Neuronal stem cell (in vitro differentiated cells): ENCODE measurements at regions not wholly inside any gene's neighbourhood (a gene's known extent, or its start where the extent isn't known, plus 50 kb on each side); places are given as distances from the start of the nearest gene placed in this dataset.
A peak's percentile ranks its signal among the peaks of the same experiment; 100 is the strongest.

Source experiments
- DNase-seq: peaks from one replicate; pipeline ENCODE4 v3.0.0-alpha.2; 2013; ENCODE audit warnings: low spot score
- H2AFZ ChIP-seq: one replicate; pipeline ENCODE4 v1.6.1; 2013; ENCODE audit warnings: mild to moderate bottlenecking, low read length, inconsistent platforms
- H2AK5ac ChIP-seq: 2 replicates; pipeline ENCODE4 v1.6.1; 2013; ENCODE audit warnings: low read depth, mild to moderate bottlenecking, inconsistent platforms, low read length, moderate library complexity, mixed read lengths
- H2BK120ac ChIP-seq: 2 replicates; pipeline ENCODE4 v1.6.1; 2013; ENCODE audit warnings: low read depth, mild to moderate bottlenecking, inconsistent platforms, low read length, moderate library complexity, mixed read lengths
- H2BK12ac ChIP-seq: one replicate; pipeline ENCODE4 v1.6.1; 2013; ENCODE audit warnings: low read length, inconsistent platforms
- H2BK15ac ChIP-seq: 2 replicates; pipeline ENCODE4 v1.6.1; 2013; ENCODE audit warnings: mild to moderate bottlenecking, low read length, inconsistent platforms, mixed read lengths
- H2BK5ac ChIP-seq: one replicate; pipeline ENCODE4 v1.6.1; 2013; ENCODE audit warnings: inconsistent platforms, mild to moderate bottlenecking, low read length, moderate library complexity
- H3K14ac ChIP-seq: one replicate; pipeline ENCODE4 v1.6.1; 2013; ENCODE audit warnings: low read length, inconsistent platforms
- H3K18ac ChIP-seq: 2 replicates; pipeline ENCODE4 v1.6.1; 2013; ENCODE audit warnings: low read length, inconsistent platforms
- H3K23ac ChIP-seq: 2 replicates; pipeline ENCODE4 v1.6.1; 2013; ENCODE audit warnings: low read depth, mild to moderate bottlenecking, mixed read lengths, low read length, inconsistent platforms; ENCODE audit not compliant: poor library complexity
- H3K27ac ChIP-seq: replicated peaks from 3 replicates; pipeline ENCODE4 v1.5.1; 2013; ENCODE audit warnings: low read length, inconsistent platforms
- H3K27me3 ChIP-seq, 3 experiments: 2 replicates each; pipeline ENCODE4 v1.6.1; 2013; ENCODE audit warnings: low read length in 3 of 3, mild to moderate bottlenecking in 2 of 3, inconsistent platforms in 1 of 3, low read depth in 1 of 3, mixed read lengths in 1 of 3, moderate library complexity in 1 of 3; ENCODE audit not compliant: control insufficient read depth in 3 of 3, insufficient read depth in 3 of 3
- H3K36me3 ChIP-seq, 2 donors: replicated peaks in 1 of 2; 2 replicates each; pipeline ENCODE4 v1.6.1; 2013; ENCODE audit warnings: low read length in 2 of 2; ENCODE audit not compliant: control insufficient read depth in 2 of 2, insufficient read depth in 2 of 2
- H3K4ac ChIP-seq: 2 replicates; pipeline ENCODE4 v1.6.1; 2013; ENCODE audit warnings: inconsistent platforms, mild to moderate bottlenecking, low read length, moderate library complexity
- H3K4me1 ChIP-seq, 2 donors: 1 replicate in 1 of 2; 2 replicates in 1 of 2; pipeline ENCODE4 v1.6.1; 2013; ENCODE audit warnings: low read length in 2 of 2, low read depth in 1 of 2; ENCODE audit not compliant: control insufficient read depth in 2 of 2, insufficient read depth in 1 of 2
- H3K4me2 ChIP-seq: one replicate; pipeline ENCODE4 v1.6.1; 2013; ENCODE audit warnings: mild to moderate bottlenecking, low read length, inconsistent platforms; ENCODE audit not compliant: insufficient read depth, poor library complexity, severe bottlenecking
- H3K4me3 ChIP-seq, 2 donors: 2 replicates each; pipeline ENCODE4 v1.5.1; 2013; ENCODE audit warnings: low read length in 2 of 2, mild to moderate bottlenecking in 2 of 2, inconsistent platforms in 1 of 2, moderate library complexity in 1 of 2
- H3K79me1 ChIP-seq: one replicate; pipeline ENCODE4 v1.6.1; 2013; ENCODE audit warnings: low read depth, mild to moderate bottlenecking, inconsistent platforms, low read length, moderate library complexity
- H3K9ac ChIP-seq: one replicate; pipeline ENCODE4 v1.6.1; 2013; ENCODE audit warnings: mild to moderate bottlenecking, low read depth, low read length, inconsistent platforms; ENCODE audit not compliant: poor library complexity
- H3K9me3 ChIP-seq, 2 donors: replicated peaks in 1 of 2; 2 replicates each; pipeline versions ENCODE3 to v1.6.1; 2013; ENCODE audit warnings: low read length in 2 of 2, mild to moderate bottlenecking in 2 of 2, inconsistent platforms in 1 of 2, low read depth in 1 of 2, mixed read lengths in 1 of 2, moderate library complexity in 1 of 2; ENCODE audit not compliant: control insufficient read depth in 2 of 2, insufficient read depth in 1 of 2
- H4K8ac ChIP-seq: one replicate; pipeline ENCODE4 v1.6.1; 2013; ENCODE audit warnings: low read depth, mild to moderate bottlenecking, inconsistent platforms, low read length, moderate library complexity
- H4K91ac ChIP-seq: one replicate; pipeline ENCODE4 v1.6.1; 2013; ENCODE audit warnings: low read length, low read depth, mild to moderate bottlenecking, inconsistent platforms; ENCODE audit not compliant: poor library complexity
- WGBS, 2 donors: extraction: QIAGEN DNeasy Blood & Tissue Kit; methylation state at CpG; one replicate each; pipeline ENCODE4 v1.1.7; 2013; ENCODE audit warnings: missing lambda C conversion rate in 2 of 2, mixed read lengths in 1 of 2; ENCODE audit not compliant: insufficient read length in 2 of 2, insufficient replicate concordance in 1 of 2; ENCODE audit errors: extremely low coverage in 2 of 2; 5-methylcytosine and 5-hydroxymethylcytosine counted together

DNA sequence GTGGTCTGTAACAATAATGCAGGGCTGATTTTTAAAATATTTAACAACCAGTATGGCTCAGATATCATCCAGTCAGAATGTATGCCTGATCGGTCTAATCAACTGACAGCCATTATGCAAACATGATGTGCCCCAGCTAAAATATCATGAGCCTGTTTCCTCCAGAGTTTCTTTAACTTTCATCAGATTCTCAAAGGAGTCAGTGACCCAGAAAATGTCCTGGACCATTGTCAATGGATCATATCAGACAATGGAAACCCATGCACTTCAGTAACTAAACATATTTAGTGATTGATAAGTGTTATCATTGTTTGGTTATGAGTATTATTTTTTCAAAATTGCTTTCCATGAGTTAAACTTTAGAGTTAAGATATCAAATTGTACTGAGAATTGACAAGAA, 173.5 kb downstream of the LMBRD1 start:
- Histone ChIP-seq H3K23ac (no peak overlapping the region), H3K4me2 (no peak overlapping the region), H3K79me1 (no peaks in the 10 kb centered on the region), H3K14ac (no peak overlapping the region), H4K91ac (no peak overlapping the region), H2BK5ac (no peak overlapping the region), H2AFZ (peak overlapping the region; percentile 30), H2AK5ac (no peak overlapping the region), H3K27me3 (no peaks in the 10 kb centered on the region), H3K18ac (no peak overlapping the region), H2BK12ac (no peak overlapping the region), H2BK15ac (no peak overlapping the region), H3K9ac (no peak overlapping the region), H2BK120ac (no peak overlapping the region), H3K27ac (no peak overlapping the region), H3K4ac (no peak overlapping the region), H3K4me1 (peaks cover 2 to 17% of the 10 kb centered on the region in 2 donors), H4K8ac (no peak overlapping the region), H3K9me3 (no peaks in the 10 kb centered on the region), H3K4me3 (no peak overlapping the region), H3K36me3 (no peaks in the 10 kb centered on the region)
- DNase-seq, result no peak
- no CpG with 5 or more reads among the region's 1 CpG for WGBS, 2 donors

- Histone ChIP-seq H3K4me1 (peaks cover 2 to 17% of the 10 kb centered on the region in 2 donors), H3K4me3 (no peak overlapping the region), H3K4me2 (no peak overlapping the region), H3K79me1 (no peaks in the 10 kb centered on the region), H3K9me3 (no peaks in the 10 kb centered on the region), H2BK5ac (no peak overlapping the region), H3K23ac (no peak overlapping the region), H3K27ac (no peak overlapping the region), H2BK15ac (no peak overlapping the region), H3K27me3 (no peaks in the 10 kb centered on the region), H2AK5ac (no peak overlapping the region), H3K36me3 (no peaks in the 10 kb centered on the region), H4K8ac (no peak overlapping the region), H4K91ac (no peak overlapping the region), H3K9ac (no peak overlapping the region), H2BK12ac (no peak overlapping the region), H3K18ac (no peak overlapping the region), H2AFZ (peak overlapping the region; percentile 30), H3K4ac (no peak overlapping the region), H2BK120ac (no peak overlapping the region), H3K14ac (no peak overlapping the region)
- no CpG with 5 or more reads among the region's 2 CpGs for WGBS, 2 donors
- no peak for DNase-seq
Measured at GRCh38 chr6:69622924-69623323, 173.9 kb downstream of the LMBRD1 start.

GRCh38 chr6:69622230-69622629, 174.6 kb downstream of the LMBRD1 start:
- no peak overlapping the region for H3K23ac ChIP-seq
- H4K8ac ChIP-seq, result no peak overlapping the region
- H3K4me1 ChIP-seq, result peaks cover 2 to 17% of the 10 kb centered on the region in 2 donors
- no CpG with 5 or more reads among the region's 3 CpGs for WGBS, 2 donors
- no peaks in the 10 kb centered on the region for H3K79me1 ChIP-seq
- H2AFZ ChIP-seq, result peak overlapping the region; percentile 30
- no peak overlapping the region for H3K9ac ChIP-seq
- H3K14ac ChIP-seq, result no peak overlapping the region
- no peak overlapping the region for H2BK12ac ChIP-seq
- no peaks in the 10 kb centered on the region for H3K9me3 ChIP-seq
- no peak overlapping the region for H2BK5ac ChIP-seq
- no peak overlapping the region for H2AK5ac ChIP-seq
- no peak overlapping the region for H3K4me3 ChIP-seq
- no peak for DNase-seq
- no peaks in the 10 kb centered on the region for H3K36me3 ChIP-seq
- no peak overlapping the region for H3K4me2 ChIP-seq
- no peak overlapping the region for H2BK15ac ChIP-seq
- H2BK120ac ChIP-seq, result no peak overlapping the region
- no peak overlapping the region for H3K4ac ChIP-seq
- H3K27ac ChIP-seq, result no peak overlapping the region
- no peaks in the 10 kb centered on the region for H3K27me3 ChIP-seq
- no peak overlapping the region for H4K91ac ChIP-seq
- no peak overlapping the region for H3K18ac ChIP-seq

DNA sequence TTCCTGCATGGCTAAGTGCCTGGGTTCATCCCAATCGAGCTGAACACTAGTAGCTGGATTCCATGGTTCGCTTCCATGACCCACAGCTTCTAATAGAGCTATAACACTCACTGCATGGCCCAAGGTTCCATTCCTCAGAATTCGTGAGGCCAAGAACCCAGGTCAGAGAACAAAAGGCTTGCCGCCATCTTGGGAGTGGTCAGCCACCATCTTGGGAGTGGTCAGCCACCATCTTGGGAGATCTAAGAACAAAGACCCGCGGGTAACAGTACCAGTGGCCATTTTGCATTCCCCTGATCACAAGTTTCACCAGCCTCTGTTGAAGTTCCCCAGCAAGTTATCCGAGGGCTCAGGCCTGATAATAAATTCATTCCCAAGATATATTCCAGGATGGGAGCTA, 179.6 kb downstream of the LMBRD1 start:
- H3K4me3 ChIP-seq, result no peak overlapping the region
- no peak overlapping the region for H2BK15ac ChIP-seq
- H3K27me3 ChIP-seq, result no peaks in the 10 kb centered on the region
- no peak overlapping the region for H3K4ac ChIP-seq
- H3K36me3 ChIP-seq, result no peaks in the 10 kb centered on the region
- H3K4me1 ChIP-seq, result peaks cover 0 to under 1% of the 10 kb centered on the region in 2 donors
- H3K79me1 ChIP-seq, result no peaks in the 10 kb centered on the region
- H2BK12ac ChIP-seq, result no peak overlapping the region
- H3K9ac ChIP-seq, result no peak overlapping the region
- no peak overlapping the region for H3K18ac ChIP-seq
- no peak overlapping the region for H4K8ac ChIP-seq
- H4K91ac ChIP-seq, result no peak overlapping the region
- DNase-seq, result no peak
- no peak overlapping the region for H2AFZ ChIP-seq
- no peak overlapping the region for H2BK120ac ChIP-seq
- no peak overlapping the region for H2BK5ac ChIP-seq
- no peak overlapping the region for H3K14ac ChIP-seq
- no peak overlapping the region for H3K27ac ChIP-seq
- no peak overlapping the region for H3K23ac ChIP-seq
- H2AK5ac ChIP-seq, result no peak overlapping the region
- H3K4me2 ChIP-seq, result no peak overlapping the region
- H3K9me3 ChIP-seq, result no peaks in the 10 kb centered on the region
- no CpG with 5 or more reads among the region's 7 CpGs for WGBS, 2 donors
